Uterus (tissue), 3 donors: ENCODE measurements at regions not wholly inside any gene's neighbourhood (a gene's known extent, or its start where the extent isn't known, plus 50 kb on each side); places are given as distances from the start of the nearest gene placed in this dataset.

Experiments used
- DNase-seq, 2 donors: peaks; one replicate each; pipeline ENCODE4 v3.0.0-alpha.2; 2019 to 2020
- H3K27ac ChIP-seq, 2 donors: fragments of 200-600 bp; sonication (generic); 1 replicate in 1 of 2; 2 replicates in 1 of 2; pipeline ENCODE4 v1.5.1; 2016 to 2018
- H3K27me3 ChIP-seq, 2 donors: fragments of 200-600 bp; sonication (generic); one replicate each; pipeline ENCODE4 v1.5.1; 2018 to 2019; ENCODE audit warnings: control low read depth in 1 of 2
- H3K36me3 ChIP-seq, 2 donors: fragments of 200-600 bp; sonication (generic); one replicate each; pipeline ENCODE4 v1.5.1; 2019; ENCODE audit warnings: control low read depth in 1 of 2
- H3K4me1 ChIP-seq, 2 donors: fragments of 200-600 bp; sonication (generic); one replicate each; pipeline ENCODE4 v1.5.1; 2018 to 2019; ENCODE audit warnings: control low read depth in 1 of 2
- H3K4me3 ChIP-seq, 2 donors: fragments of 200-600 bp; sonication (generic); 1 replicate in 1 of 2; 2 replicates in 1 of 2; pipeline ENCODE4 v1.5.1; 2018 to 2019; ENCODE audit warnings: mild to moderate bottlenecking in 1 of 2
- H3K9me3 ChIP-seq, 2 donors: fragments of 200-600 bp; sonication (generic); one replicate each; pipeline ENCODE4 v1.5.1; 2019; ENCODE audit warnings: control low read depth in 1 of 2
- POLR2A ChIP-seq, 2 donors: fragments of 450-650 bp; IDR thresholded peaks; one replicate each; pipeline ENCODE4 v1.6.1; 2016; ENCODE audit warnings: antibody characterized with exemption in 2 of 2, mild to moderate bottlenecking in 1 of 2, moderate library complexity in 1 of 2
- intact Hi-C: fragments of 100-400 bp; cut with DNase I; formaldehyde crosslinking; loops from one replicate; pipeline ENCODE4 v1.15.1; 2023; ENCODE audit warnings: low total_unique reads
- TF ChIP-seq, protein P1 (sequence below), 4 experiments: fragments of 200-600 bp in 2 of 4; fragments of 450-650 bp in 2 of 4; sonication (generic) in 2 of 4; IDR thresholded peaks; one replicate each; pipeline ENCODE4 v1.5.1; 2016 to 2019; ENCODE audit warnings: antibody characterized with exemption in 4 of 4, mild to moderate bottlenecking in 2 of 4, moderate library complexity in 1 of 4
- donor health status: DM: yes; HTN: yes; CAD: no.

GRCh38 chr12:124499190-124499753 is 68.1 kb downstream of the NCOR2 start:
- Histone ChIP-seq H3K36me3 (no peaks in the 10 kb centered on the region), H3K9me3 (no peaks in the 10 kb centered on the region), H3K4me3 (no peak overlapping the region), H3K27me3 (no peaks in the 10 kb centered on the region), H3K4me1 (peaks cover 0 to 29% of the 10 kb centered on the region in 2 donors), H3K27ac (peak overlapping the region; percentile 22 to 52)
- no peak for DNase-seq
- no peak for TF ChIP-seq POLR2A (IDR thresholded peaks at IDR 0.05)
- TF ChIP-seq, protein P1, sequence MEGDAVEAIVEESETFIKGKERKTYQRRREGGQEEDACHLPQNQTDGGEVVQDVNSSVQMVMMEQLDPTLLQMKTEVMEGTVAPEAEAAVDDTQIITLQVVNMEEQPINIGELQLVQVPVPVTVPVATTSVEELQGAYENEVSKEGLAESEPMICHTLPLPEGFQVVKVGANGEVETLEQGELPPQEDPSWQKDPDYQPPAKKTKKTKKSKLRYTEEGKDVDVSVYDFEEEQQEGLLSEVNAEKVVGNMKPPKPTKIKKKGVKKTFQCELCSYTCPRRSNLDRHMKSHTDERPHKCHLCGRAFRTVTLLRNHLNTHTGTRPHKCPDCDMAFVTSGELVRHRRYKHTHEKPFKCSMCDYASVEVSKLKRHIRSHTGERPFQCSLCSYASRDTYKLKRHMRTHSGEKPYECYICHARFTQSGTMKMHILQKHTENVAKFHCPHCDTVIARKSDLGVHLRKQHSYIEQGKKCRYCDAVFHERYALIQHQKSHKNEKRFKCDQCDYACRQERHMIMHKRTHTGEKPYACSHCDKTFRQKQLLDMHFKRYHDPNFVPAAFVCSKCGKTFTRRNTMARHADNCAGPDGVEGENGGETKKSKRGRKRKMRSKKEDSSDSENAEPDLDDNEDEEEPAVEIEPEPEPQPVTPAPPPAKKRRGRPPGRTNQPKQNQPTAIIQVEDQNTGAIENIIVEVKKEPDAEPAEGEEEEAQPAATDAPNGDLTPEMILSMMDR (IDR thresholded peaks at IDR 0.05): no peak
- intact Hi-C loops: no loop called here

DNA sequence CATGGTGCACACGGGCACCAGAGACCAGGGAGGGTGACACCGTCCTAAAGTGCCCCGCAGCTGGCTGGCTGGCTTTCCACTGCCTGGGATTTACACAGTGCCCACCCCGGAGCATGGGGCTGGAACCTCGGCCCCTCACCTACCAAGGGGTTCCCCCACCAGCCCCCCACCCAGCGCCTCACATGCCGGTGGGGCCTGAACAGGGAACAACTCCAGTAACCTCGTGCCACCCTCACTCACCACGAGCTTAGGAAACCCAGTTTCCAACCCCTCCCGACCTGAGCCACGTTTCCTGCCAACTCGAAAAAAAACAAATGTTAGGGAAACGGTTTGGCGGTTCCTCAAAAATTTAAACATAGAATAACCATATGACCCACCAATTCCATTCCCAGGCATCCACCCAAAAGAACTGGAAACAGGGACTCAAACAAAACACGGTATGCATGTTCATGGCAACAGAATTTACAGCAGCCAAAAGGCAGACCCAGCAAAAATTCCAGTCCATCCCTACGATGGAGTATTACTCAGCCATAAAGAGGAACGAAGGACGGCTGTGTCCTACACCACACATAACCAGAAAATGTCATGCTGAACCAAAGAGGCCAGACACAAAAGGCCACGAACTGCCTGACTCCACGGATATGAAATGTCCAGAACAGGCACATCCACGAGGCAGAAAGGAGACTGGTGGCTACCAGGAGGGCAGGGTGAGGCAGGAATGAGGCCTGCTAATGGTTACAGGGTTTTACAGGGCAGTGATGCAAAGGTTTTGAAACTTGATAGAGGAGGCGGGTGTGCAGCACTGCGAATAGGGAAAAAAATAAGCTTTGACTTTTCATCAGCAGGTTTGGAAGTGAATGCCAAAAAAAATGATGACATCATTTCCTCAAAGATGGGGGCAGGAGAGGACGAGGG is 68.9 kb downstream of the NCOR2 start:
- Histone ChIP-seq H3K4me3 (no peak overlapping the region), H3K27ac (peak overlapping the region; percentile 22 to 52), H3K4me1 (peaks cover 0 to 23% of the 10 kb centered on the region in 2 donors), H3K36me3 (no peaks in the 10 kb centered on the region), H3K27me3 (no peaks in the 10 kb centered on the region), H3K9me3 (no peaks in the 10 kb centered on the region)
- no peak for TF ChIP-seq POLR2A (IDR thresholded peaks at IDR 0.05)
- TF ChIP-seq, protein P1 (IDR thresholded peaks at IDR 0.05): no peak
- intact Hi-C loops: no loop called here
- DNase-seq: no peak

- Histone ChIP-seq H3K4me1 (peaks cover 0 to 23% of the 10 kb centered on the region in 2 donors), H3K36me3 (no peaks in the 10 kb centered on the region), H3K9me3 (no peaks in the 10 kb centered on the region), H3K27ac (peak overlapping the region in 1 of 2 donors; percentile 52), H3K4me3 (no peak overlapping the region), H3K27me3 (no peaks in the 10 kb centered on the region)
- peak in 1 of 2 donors; percentile 50 for DNase-seq
- TF ChIP-seq, protein P1 (IDR thresholded peaks at IDR 0.05): no peak
- no peak for TF ChIP-seq POLR2A (IDR thresholded peaks at IDR 0.05)
- intact Hi-C loops: no loop called here
Observed at GRCh38 chr12:124497658-124498057, 69.8 kb downstream of the NCOR2 start.

GRCh38 chr12:124497039-124497438 is 70.4 kb downstream of the NCOR2 start:
- no peak for DNase-seq
- Histone ChIP-seq H3K9me3 (no peaks in the 10 kb centered on the region), H3K27ac (peak overlapping the region in 1 of 2 donors; percentile 52), H3K4me3 (no peak overlapping the region), H3K4me1 (peaks cover 0 to 23% of the 10 kb centered on the region in 2 donors), H3K36me3 (no peaks in the 10 kb centered on the region), H3K27me3 (no peaks in the 10 kb centered on the region)
- no peak for TF ChIP-seq POLR2A (IDR thresholded peaks at IDR 0.05)
- TF ChIP-seq, protein P1 (IDR thresholded peaks at IDR 0.05): no peak
- intact Hi-C loops: no loop called here

DNA sequence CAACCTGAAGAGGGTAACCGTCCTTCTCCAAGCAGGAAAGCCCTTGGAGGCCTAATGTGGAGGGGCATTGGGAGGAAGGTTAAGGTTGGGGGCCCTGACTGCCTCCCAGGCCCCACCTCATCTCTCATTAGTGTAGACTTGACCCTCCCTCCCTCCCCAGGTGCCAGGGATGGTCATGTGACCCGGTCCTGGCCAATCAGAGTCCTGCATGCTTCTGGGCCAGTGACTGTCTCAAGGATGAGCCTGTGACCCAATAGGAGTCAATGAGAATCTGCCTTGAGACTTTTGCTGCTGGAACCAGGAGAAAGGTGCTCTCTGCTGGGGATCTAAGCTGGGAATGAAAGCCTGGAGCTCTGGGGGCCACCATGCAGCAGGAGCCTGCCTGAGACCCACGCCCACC is 70.8 kb downstream of the NCOR2 start:
- H3K4me1 ChIP-seq: peaks cover 0 to 23% of the 10 kb centered on the region in 2 donors
- no peak overlapping the region for H3K4me3 ChIP-seq
- no peaks in the 10 kb centered on the region for H3K9me3 ChIP-seq
- H3K36me3 ChIP-seq: no peaks in the 10 kb centered on the region
- peak overlapping the region in 1 of 2 donors; percentile 52 for H3K27ac ChIP-seq
- no peak for DNase-seq
- intact Hi-C loops: no loop called here
- TF ChIP-seq, protein P1 (IDR thresholded peaks at IDR 0.05): no peak
- TF ChIP-seq POLR2A (IDR thresholded peaks at IDR 0.05): no peak
- H3K27me3 ChIP-seq: no peaks in the 10 kb centered on the region
